ENCODE measurements at regions not wholly inside any gene's neighbourhood (a gene's known extent, or its start where the extent isn't known, plus 50 kb on each side); places are given as distances from the start of the nearest gene placed in this dataset.
"Not testable (repeated sequence)": the region's sequence is repeated elsewhere in the genome, so short reads cannot be mapped to it uniquely, and the experiment has no call there.

GRCh38 chrX:56343219-56343618, 111.1 kb downstream of the KLF8 start:
- peaks cover 0 to 23% (median 0%) of the 10 kb centered on the region in 12 donors for H3K9me3 ChIP-seq
- DNase-seq (no peak), ATAC-seq (no peak)
- intact Hi-C loops (cut with DNase I), result no loop called here
- no peak overlapping the region for H3K4me3 ChIP-seq
- no peak overlapping the region for H3K27ac ChIP-seq
- TF ChIP-seq, protein P1, sequence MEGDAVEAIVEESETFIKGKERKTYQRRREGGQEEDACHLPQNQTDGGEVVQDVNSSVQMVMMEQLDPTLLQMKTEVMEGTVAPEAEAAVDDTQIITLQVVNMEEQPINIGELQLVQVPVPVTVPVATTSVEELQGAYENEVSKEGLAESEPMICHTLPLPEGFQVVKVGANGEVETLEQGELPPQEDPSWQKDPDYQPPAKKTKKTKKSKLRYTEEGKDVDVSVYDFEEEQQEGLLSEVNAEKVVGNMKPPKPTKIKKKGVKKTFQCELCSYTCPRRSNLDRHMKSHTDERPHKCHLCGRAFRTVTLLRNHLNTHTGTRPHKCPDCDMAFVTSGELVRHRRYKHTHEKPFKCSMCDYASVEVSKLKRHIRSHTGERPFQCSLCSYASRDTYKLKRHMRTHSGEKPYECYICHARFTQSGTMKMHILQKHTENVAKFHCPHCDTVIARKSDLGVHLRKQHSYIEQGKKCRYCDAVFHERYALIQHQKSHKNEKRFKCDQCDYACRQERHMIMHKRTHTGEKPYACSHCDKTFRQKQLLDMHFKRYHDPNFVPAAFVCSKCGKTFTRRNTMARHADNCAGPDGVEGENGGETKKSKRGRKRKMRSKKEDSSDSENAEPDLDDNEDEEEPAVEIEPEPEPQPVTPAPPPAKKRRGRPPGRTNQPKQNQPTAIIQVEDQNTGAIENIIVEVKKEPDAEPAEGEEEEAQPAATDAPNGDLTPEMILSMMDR (IDR thresholded peaks at IDR 0.05), result no peak
- TF ChIP-seq POLR2A (IDR thresholded peaks at IDR 0.05), result no peak
- H3K4me1 ChIP-seq, result no peaks in the 10 kb centered on the region
- peaks cover 0 to 11% (median 0%) of the 10 kb centered on the region in 9 donors for H3K27me3 ChIP-seq
- WGBS, 4 donors, result 37 to 65% (median 56%) methylated on average over 3 to 5 of the region's 5 CpGs
- no peaks in the 10 kb centered on the region for H3K36me3 ChIP-seq

- DNase-seq (no peak), ATAC-seq (no peak)
- peaks cover 0 to 28% (median 0%) of the 10 kb centered on the region in 12 donors for H3K9me3 ChIP-seq
- no peak for TF ChIP-seq POLR2A (IDR thresholded peaks at IDR 0.05)
- TF ChIP-seq, protein P1 (IDR thresholded peaks at IDR 0.05), result no peak
- no peak overlapping the region for H3K27ac ChIP-seq
- peaks cover 0 to 11% (median 0%) of the 10 kb centered on the region in 9 donors for H3K27me3 ChIP-seq
- no peaks in the 10 kb centered on the region for H3K36me3 ChIP-seq
- WGBS, 4 donors, result 53 to 71% (median 65%) methylated on average over 4 to 5 of the region's 5 CpGs
- intact Hi-C loops (cut with DNase I), result no loop called here
- H3K4me1 ChIP-seq, result no peaks in the 10 kb centered on the region
- H3K4me3 ChIP-seq, result no peak overlapping the region
Measured at GRCh38 chrX:56343664-56344063, 111.5 kb downstream of the KLF8 start.

DNA sequence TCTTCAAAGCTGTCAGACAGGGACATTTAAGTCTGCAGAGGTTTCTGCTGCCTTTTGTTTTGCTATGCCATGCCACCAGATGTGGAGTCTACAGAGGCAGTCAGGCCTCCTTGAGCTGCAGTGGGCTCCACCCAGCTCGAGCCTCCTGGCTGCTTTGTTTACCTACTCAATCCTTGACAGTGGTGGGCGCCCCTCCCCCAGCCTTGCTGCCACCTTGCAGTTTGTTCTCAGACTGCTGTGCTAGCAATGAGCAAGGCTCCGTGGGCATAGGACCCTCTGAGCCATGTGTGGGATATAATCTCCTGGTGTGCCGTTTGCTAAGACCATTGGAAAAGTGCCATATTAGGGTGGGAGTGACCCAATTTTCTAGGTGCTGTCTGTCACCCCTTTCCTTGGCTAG, 126.0 kb downstream of the KLF8 start:
- H3K4me3 ChIP-seq, ATAC-seq, H3K36me3 ChIP-seq, H3K4me1 ChIP-seq, DNase-seq, H3K27ac ChIP-seq, H3K27me3 ChIP-seq: not testable (repeated sequence)
- H3K9me3 ChIP-seq, result peaks cover 0 to 19% (median 0%) of the 10 kb centered on the region in 12 donors
- intact Hi-C loops (cut with DNase I), result loop anchor here in 1 of 10 donors (10.0 kb wide), 1 partner anchor 57 kb away; no protein-coding TSS in a partner anchor
- WGBS, 4 donors, result 55 to 71% (median 66%) methylated on average over 2 to 4 of the region's 4 CpGs

- H3K4me3 ChIP-seq; intact Hi-C loops (cut with DNase I); H3K27me3 ChIP-seq; ATAC-seq; H3K4me1 ChIP-seq; DNase-seq; H3K36me3 ChIP-seq; H3K27ac ChIP-seq: not testable (repeated sequence)
- WGBS, 4 donors, result 64 to 79% (median 73%) methylated on average over 2 of the region's 2 CpGs
- peaks cover 0 to 12% (median 0%) of the 10 kb centered on the region in 12 donors for H3K9me3 ChIP-seq
Measured at GRCh38 chrX:56365171-56365570, 133.0 kb downstream of the KLF8 start.

DNA sequence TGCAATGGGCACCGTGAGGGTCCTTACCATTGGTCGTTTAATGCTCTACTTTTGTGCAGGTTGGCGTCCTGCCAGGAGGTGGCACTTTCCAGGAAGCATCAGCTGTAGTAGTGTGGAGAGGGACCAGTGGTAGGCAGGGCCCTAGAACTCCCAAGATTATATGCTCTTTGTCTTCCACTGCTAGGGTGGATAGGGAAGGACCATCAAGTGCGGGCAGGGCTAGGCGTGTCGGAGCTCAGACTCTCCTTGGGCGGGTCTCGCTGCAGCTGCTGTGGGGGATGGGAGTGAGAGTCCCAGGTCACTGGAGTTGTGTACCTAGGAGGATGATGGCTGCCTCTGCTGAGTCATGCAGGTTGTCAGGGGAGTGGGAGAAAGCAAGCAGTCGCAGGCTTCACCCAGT, 134.7 kb downstream of the KLF8 start:
- H3K4me3 ChIP-seq, result no peak overlapping the region
- TF ChIP-seq, protein P1 (IDR thresholded peaks at IDR 0.05), result no peak
- TF ChIP-seq POLR2A (IDR thresholded peaks at IDR 0.05), result no peak
- intact Hi-C loops (cut with DNase I), result no loop called here
- ATAC-seq, result no peak
- no peaks in the 10 kb centered on the region for H3K4me1 ChIP-seq
- H3K36me3 ChIP-seq, result no peaks in the 10 kb centered on the region
- 72 to 83% (median 75%) methylated on average over 9 of the region's 9 CpGs for WGBS, 4 donors
- H3K27me3 ChIP-seq, result no peaks in the 10 kb centered on the region
- H3K27ac ChIP-seq, result no peak overlapping the region
- no peak for DNase-seq
- peaks cover 0 to 7% (median 0%) of the 10 kb centered on the region in 12 donors for H3K9me3 ChIP-seq

Measured in heart left ventricle (tissue), 16 donors.